ENCODE measurements at regions not wholly inside any gene's neighbourhood (a gene's known extent, or its start where the extent isn't known, plus 50 kb on each side); places are given as distances from the start of the nearest gene placed in this dataset.
"Not testable (repeated sequence)": the region's sequence is repeated elsewhere in the genome, so short reads cannot be mapped to it uniquely, and the experiment has no call there.

GRCh38 chr6:130632277-130632676 is 194.9 kb upstream of the SMLR1 start:
- no peak overlapping the region for H3K4me3 Mint-ChIP-seq
- intact Hi-C loops (cut with DNase I, micrococcal nuclease), result no loop called here
- H3K4me1 Mint-ChIP-seq, result peaks cover 5% of the 10 kb centered on the region
- ATAC-seq (no peak), DNase-seq (no peak)
- peaks cover 9% of the 10 kb centered on the region for H3K9me3 Mint-ChIP-seq (ENCODE audit: low read depth)
- no peaks in the 10 kb centered on the region for H3K27me3 Mint-ChIP-seq
- POLR2A ChIA-PET, result no interaction called here
- no peaks in the 10 kb centered on the region for H3K36me3 Mint-ChIP-seq (ENCODE audit: low read depth)
- no peak overlapping the region for H3K27ac Mint-ChIP-seq
- CTCF ChIA-PET, result no interaction called here

DNA sequence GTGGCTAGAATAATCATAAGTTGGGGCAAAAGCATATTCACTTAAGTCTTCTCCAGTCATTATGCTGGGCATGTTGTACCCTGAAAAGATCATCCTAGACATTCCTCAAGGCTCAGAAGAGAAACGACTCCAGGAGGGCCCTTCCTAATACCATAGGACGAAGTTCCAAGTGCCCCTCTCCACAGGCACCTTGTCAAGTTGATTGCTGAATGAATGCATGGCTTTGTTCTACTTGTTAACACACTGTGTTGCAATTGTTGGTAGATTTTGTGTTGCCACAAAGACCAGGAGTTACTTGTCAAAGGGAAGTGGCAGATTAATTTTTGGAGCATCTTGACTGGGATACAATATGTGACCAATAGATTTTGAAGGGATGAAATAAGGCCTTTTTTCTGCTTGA is 194.3 kb upstream of the SMLR1 start:
- intact Hi-C loops (cut with DNase I, micrococcal nuclease), result no loop called here

DNA sequence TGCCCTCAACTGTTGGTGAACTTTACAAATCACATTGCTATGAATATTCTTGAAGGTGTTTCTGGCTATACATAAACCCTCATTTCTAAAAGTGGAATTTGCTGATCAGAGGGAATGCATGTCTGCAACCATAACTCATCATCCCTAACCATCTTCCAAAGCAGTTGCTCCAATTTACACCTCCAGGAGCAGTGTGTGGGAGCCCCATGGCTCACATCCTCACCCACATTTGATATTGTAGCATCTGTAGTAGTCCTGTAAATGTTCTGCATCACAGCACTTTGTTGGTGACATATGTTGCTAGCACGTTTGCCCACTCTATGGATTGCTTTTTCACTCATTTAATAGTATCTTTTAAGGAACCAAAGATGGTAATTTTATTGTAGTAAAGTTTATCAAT is 183.8 kb upstream of the SMLR1 start:
- CTCF ChIA-PET, result interaction anchor here (1.1 kb wide), 1 partner anchor 14 kb away, joined by 3 read pairs; no protein-coding TSS in a partner anchor
- POLR2A ChIA-PET, result no interaction called here
- no peaks in the 10 kb centered on the region for H3K27me3 Mint-ChIP-seq
- ATAC-seq, result no peak
- H3K4me1 Mint-ChIP-seq, result no peaks in the 10 kb centered on the region
- intact Hi-C loops (cut with DNase I, micrococcal nuclease), result no loop called here
- peaks cover 25% of the 10 kb centered on the region for H3K9me3 Mint-ChIP-seq (ENCODE audit: low read depth)
- no peak overlapping the region for H3K4me3 Mint-ChIP-seq
- H3K36me3 Mint-ChIP-seq (ENCODE audit: low read depth), result peaks cover 10% of the 10 kb centered on the region
- DNase-seq, result no peak
- no peak overlapping the region for H3K27ac Mint-ChIP-seq

More for the DNA sequence above, 194.3 kb upstream of the SMLR1 start:
- no peak overlapping the region for H3K4me3 Mint-ChIP-seq
- H3K9me3 Mint-ChIP-seq (ENCODE audit: low read depth), result peaks cover 9% of the 10 kb centered on the region
- H3K4me1 Mint-ChIP-seq, result peaks cover 5% of the 10 kb centered on the region
- no peak overlapping the region for H3K27ac Mint-ChIP-seq
- ATAC-seq (no peak), DNase-seq (no peak)
- CTCF ChIA-PET, result no interaction called here
- no peaks in the 10 kb centered on the region for H3K27me3 Mint-ChIP-seq
- POLR2A ChIA-PET, result no interaction called here
- H3K36me3 Mint-ChIP-seq (ENCODE audit: low read depth), result peaks cover 3% of the 10 kb centered on the region

DNA sequence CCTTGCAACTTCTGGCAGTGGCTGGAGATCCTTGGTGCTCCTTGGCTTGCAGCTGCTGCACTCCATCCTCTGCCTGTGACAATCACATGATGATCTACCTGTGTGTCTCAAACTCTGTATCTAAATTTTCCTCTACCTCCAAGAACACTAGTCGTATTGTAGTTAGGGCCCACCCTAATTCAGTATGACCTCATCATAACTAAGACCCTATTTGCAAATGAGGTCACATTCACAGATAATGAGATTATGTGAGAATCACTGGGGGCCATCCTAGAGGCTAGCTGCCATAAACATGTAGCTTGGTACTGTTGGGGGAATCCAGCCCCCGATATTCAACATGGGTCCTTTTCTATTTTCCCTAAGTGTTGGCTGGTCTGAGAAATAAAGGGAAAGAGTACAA is 183.0 kb upstream of the SMLR1 start:
- Mint-ChIP-seq H3K4me1 (no peaks in the 10 kb centered on the region), H3K27me3 (no peaks in the 10 kb centered on the region), H3K36me3 (ENCODE audit: low read depth) (peaks cover 6% of the 10 kb centered on the region), H3K9me3 (ENCODE audit: low read depth) (peaks cover 22% of the 10 kb centered on the region), H3K27ac (no peak overlapping the region), H3K4me3 (no peak overlapping the region)
- intact Hi-C loops (cut with DNase I, micrococcal nuclease), result no loop called here
- DNase-seq, result no peak
- ChIA-PET CTCF (interaction anchor here (1.1 kb wide), 1 partner anchor 13 kb away, joined by 3 read pairs; no protein-coding TSS in a partner anchor), POLR2A (no interaction called here)
- no peak for ATAC-seq

- DNase-seq; ATAC-seq; H3K4me3 Mint-ChIP-seq; intact Hi-C loops (cut with DNase I, micrococcal nuclease); H3K27ac Mint-ChIP-seq; H3K36me3 Mint-ChIP-seq (ENCODE audit: low read depth); CTCF ChIA-PET; H3K27me3 Mint-ChIP-seq; H3K4me1 Mint-ChIP-seq; POLR2A ChIA-PET: not testable (repeated sequence)
- peaks cover 22% of the 10 kb centered on the region for H3K9me3 Mint-ChIP-seq (ENCODE audit: low read depth)
These were observed 182.4 kb upstream of the SMLR1 start for GRCh38 chr6:130644769-130645168.

DNA sequence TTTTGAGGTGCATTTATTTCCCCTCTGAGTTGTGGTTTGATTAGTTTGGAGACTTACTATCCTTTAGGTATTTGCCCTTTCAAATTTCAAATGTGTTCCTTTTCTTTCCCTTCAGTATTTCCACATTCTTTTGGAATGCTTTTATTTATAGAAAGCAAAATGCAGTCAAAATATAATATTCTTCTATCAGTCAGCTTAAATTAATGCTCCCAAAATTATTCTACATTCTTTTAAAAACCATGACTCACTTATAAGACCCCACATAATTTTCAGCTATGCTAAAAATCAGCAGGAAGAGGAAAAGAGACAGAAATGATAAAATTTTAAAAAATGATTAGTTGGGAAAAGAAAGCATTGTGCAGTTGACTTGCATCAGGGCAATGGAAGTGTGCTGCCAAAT is 180.0 kb upstream of the SMLR1 start:
- ChIA-PET CTCF (no interaction called here), POLR2A (no interaction called here)
- H3K4me1 Mint-ChIP-seq, result no peaks in the 10 kb centered on the region

GRCh38 chr6:130655586-130655985 is 171.6 kb upstream of the SMLR1 start:
- H3K36me3 Mint-ChIP-seq (ENCODE audit: low read depth), result no peaks in the 10 kb centered on the region
- intact Hi-C loops (cut with DNase I, micrococcal nuclease), result no loop called here
- H3K4me1 Mint-ChIP-seq, result no peaks in the 10 kb centered on the region
- H3K9me3 Mint-ChIP-seq (ENCODE audit: low read depth), result no peaks in the 10 kb centered on the region
- DNase-seq, result no peak
- no peaks in the 10 kb centered on the region for H3K27me3 Mint-ChIP-seq
- H3K4me3 Mint-ChIP-seq, result no peak overlapping the region
- H3K27ac Mint-ChIP-seq, result no peak overlapping the region
- CTCF ChIA-PET, result no interaction called here
- ATAC-seq, result no peak
- POLR2A ChIA-PET, result no interaction called here

More for the DNA sequence above, 180.0 kb upstream of the SMLR1 start:
- H3K27me3 Mint-ChIP-seq, result no peaks in the 10 kb centered on the region
- ATAC-seq, result no peak
- H3K9me3 Mint-ChIP-seq (ENCODE audit: low read depth), result peaks cover 22% of the 10 kb centered on the region
- no peak overlapping the region for H3K4me3 Mint-ChIP-seq
- H3K36me3 Mint-ChIP-seq (ENCODE audit: low read depth), result peaks cover 6% of the 10 kb centered on the region
- no peak overlapping the region for H3K27ac Mint-ChIP-seq
- no peak for DNase-seq
- intact Hi-C loops (cut with DNase I, micrococcal nuclease), result no loop called here

DNA sequence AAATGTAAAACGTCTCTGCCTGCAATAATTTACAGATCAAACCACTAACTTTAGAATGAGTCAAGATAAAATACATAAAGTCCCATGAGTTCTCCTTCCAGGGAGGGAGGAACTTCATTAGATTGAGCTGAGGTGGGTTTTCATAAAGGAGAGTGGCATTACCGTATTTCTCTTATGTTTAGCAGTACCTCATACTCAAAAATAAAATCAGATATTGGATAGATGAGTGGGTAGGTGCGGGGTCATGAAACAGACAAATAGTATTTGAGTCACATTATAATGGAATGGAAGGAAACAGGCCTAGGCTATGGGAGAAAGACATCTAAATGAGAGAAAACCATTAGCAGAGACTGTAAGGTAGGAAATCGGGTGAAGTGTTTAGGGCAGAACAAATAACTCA is 166.1 kb upstream of the SMLR1 start:
- Mint-ChIP-seq H3K27ac (no peak overlapping the region), H3K9me3 (ENCODE audit: low read depth) (no peaks in the 10 kb centered on the region), H3K4me3 (no peak overlapping the region), H3K36me3 (ENCODE audit: low read depth) (no peaks in the 10 kb centered on the region), H3K4me1 (no peaks in the 10 kb centered on the region), H3K27me3 (no peaks in the 10 kb centered on the region)
- CTCF ChIA-PET, result no interaction called here
- POLR2A ChIA-PET, result no interaction called here
- ATAC-seq, result no peak
- intact Hi-C loops (cut with DNase I, micrococcal nuclease), result no loop called here
- no peak for DNase-seq

DNA sequence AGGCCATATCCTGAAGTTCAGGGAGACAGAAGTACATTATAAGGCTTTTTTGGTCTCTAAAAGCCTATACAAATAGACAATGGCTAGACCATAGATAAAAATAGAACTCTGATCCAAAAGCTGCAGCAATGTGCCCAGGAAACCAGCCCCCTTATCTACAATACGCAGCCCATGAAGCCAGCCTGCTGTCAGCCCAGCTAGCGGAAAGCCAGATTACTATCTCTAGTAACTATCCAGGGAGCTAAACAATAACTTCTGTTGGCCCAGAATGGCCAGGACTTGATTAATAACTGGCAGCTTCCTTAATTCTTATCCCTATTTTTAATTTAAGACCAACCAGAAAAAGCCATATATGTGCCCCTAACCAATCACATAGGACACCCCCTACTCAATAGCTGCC is 160.4 kb upstream of the SMLR1 start:
- intact Hi-C loops (cut with DNase I, micrococcal nuclease), result no loop called here
- no peak for DNase-seq
- Mint-ChIP-seq H3K4me3 (no peak overlapping the region), H3K36me3 (ENCODE audit: low read depth) (no peaks in the 10 kb centered on the region), H3K27ac (no peak overlapping the region), H3K27me3 (no peaks in the 10 kb centered on the region), H3K4me1 (no peaks in the 10 kb centered on the region), H3K9me3 (ENCODE audit: low read depth) (no peaks in the 10 kb centered on the region)
- no peak for ATAC-seq
- ChIA-PET POLR2A (no interaction called here), CTCF (no interaction called here)

GRCh38 chr6:130670142-130670541 is 157.1 kb upstream of the SMLR1 start:
- intact Hi-C loops (cut with DNase I, micrococcal nuclease), result no loop called here
- Mint-ChIP-seq H3K9me3 (ENCODE audit: low read depth) (no peaks in the 10 kb centered on the region), H3K27ac (no peak overlapping the region), H3K36me3 (ENCODE audit: low read depth) (no peaks in the 10 kb centered on the region), H3K4me1 (no peaks in the 10 kb centered on the region), H3K27me3 (no peaks in the 10 kb centered on the region), H3K4me3 (no peak overlapping the region)
- ATAC-seq (no peak), DNase-seq (no peak)
- POLR2A ChIA-PET, result no interaction called here
- CTCF ChIA-PET, result no interaction called here

- ATAC-seq (no peak), DNase-seq (no peak)
- intact Hi-C loops (cut with DNase I, micrococcal nuclease), result no loop called here
- H3K4me1 Mint-ChIP-seq, result no peaks in the 10 kb centered on the region
- H3K36me3 Mint-ChIP-seq (ENCODE audit: low read depth), result no peaks in the 10 kb centered on the region
- ChIA-PET CTCF (no interaction called here), POLR2A (no interaction called here)
- H3K27me3 Mint-ChIP-seq, result no peaks in the 10 kb centered on the region
- no peak overlapping the region for H3K27ac Mint-ChIP-seq
- no peak overlapping the region for H3K4me3 Mint-ChIP-seq
- no peaks in the 10 kb centered on the region for H3K9me3 Mint-ChIP-seq (ENCODE audit: low read depth)
These were observed 156.1 kb upstream of the SMLR1 start for GRCh38 chr6:130671119-130671518.

- Mint-ChIP-seq H3K36me3 (ENCODE audit: low read depth) (no peaks in the 10 kb centered on the region), H3K4me1 (peaks cover 4% of the 10 kb centered on the region), H3K27me3 (no peaks in the 10 kb centered on the region), H3K4me3 (no peak overlapping the region), H3K27ac (no peak overlapping the region), H3K9me3 (ENCODE audit: low read depth) (no peaks in the 10 kb centered on the region)
- no peak for DNase-seq
- intact Hi-C loops (cut with DNase I, micrococcal nuclease), result no loop called here
- no peak for ATAC-seq
- ChIA-PET POLR2A (no interaction called here), CTCF (interaction anchor here (1.2 kb wide), 1 partner anchor 27 kb away, joined by 5 read pairs; no protein-coding TSS in a partner anchor)
These were observed 155.6 kb upstream of the SMLR1 start for GRCh38 chr6:130671577-130671976.

DNA sequence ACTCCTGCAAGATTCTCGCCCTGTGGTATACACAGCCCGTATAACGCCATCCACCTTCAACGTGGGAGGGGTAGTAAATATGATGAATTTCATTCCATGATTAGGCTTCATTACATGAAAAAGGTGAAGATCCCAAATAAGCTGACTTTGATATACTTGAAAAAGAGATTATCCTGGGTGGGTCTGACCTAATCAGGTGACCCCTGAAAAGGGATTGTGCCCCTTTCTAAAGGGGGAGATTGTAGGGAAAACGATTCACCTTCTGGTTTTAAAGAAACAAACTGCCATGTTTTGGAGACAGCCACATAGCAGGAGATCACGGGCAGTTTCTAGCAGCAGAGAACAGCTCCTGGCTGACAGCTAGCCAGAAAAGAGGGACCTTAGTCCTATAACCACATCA is 155.1 kb upstream of the SMLR1 start:
- no peaks in the 10 kb centered on the region for H3K36me3 Mint-ChIP-seq (ENCODE audit: low read depth)
- no peak for ATAC-seq

More for the DNA sequence above, 155.1 kb upstream of the SMLR1 start:
- ChIA-PET POLR2A (no interaction called here), CTCF (interaction anchor here (1.2 kb wide), 1 partner anchor 26 kb away, joined by 5 read pairs; no protein-coding TSS in a partner anchor)
- Mint-ChIP-seq H3K4me1 (peaks cover 4% of the 10 kb centered on the region), H3K27ac (no peak overlapping the region), H3K9me3 (ENCODE audit: low read depth) (peaks cover 3% of the 10 kb centered on the region), H3K27me3 (no peaks in the 10 kb centered on the region), H3K4me3 (no peak overlapping the region)
- intact Hi-C loops (cut with DNase I, micrococcal nuclease), result no loop called here
- DNase-seq, result no peak
